PC-9 (cell line): ENCODE measurements at regions not wholly inside any gene's neighbourhood (a gene's known extent, or its start where the extent isn't known, plus 50 kb on each side); places are given as distances from the start of the nearest gene placed in this dataset.
A peak's percentile ranks its signal among the peaks of the same experiment; 100 is the strongest.

Experiments
- BruUV-seq: library from RNA; stranded (reverse); fragments of 400-500 nt; replicated peaks from 2 replicates; lab custom pipeline; 2021; lab: Mats Ljungman, UMichigan
- CTCF ChIA-PET: fragments of 300-600 bp; sonication (Branson Sonifier 250); formaldehyde crosslinking; loops from one replicate; lab custom pipeline; 2022; ENCODE audit warnings: antibody characterized with exemption; lab: Charles Lee
- POLR2A ChIA-PET: fragments of 300-600 bp; sonication (Branson Sonifier 250); formaldehyde crosslinking; loops from one replicate; lab custom pipeline; 2022; ENCODE audit warnings: antibody characterized with exemption; ENCODE audit not compliant: unreplicated experiment; lab: Charles Lee
- DNase-seq, 2 experiments: peaks; one replicate each; pipeline versions ENCODE4 v3.0.0 to v3.0.0-alpha.2; 2015 to 2022; ENCODE audit warnings: mixed read lengths in 1 of 2
- H2AFZ ChIP-seq: fragments of 200-600 bp; sonication (generic); 2 replicates; pipeline ENCODE4 v1.8.1; 2017; ENCODE audit warnings: antibody characterized with exemption
- H3F3A ChIP-seq: fragments of 200-600 bp; sonication (generic); 2 replicates; pipeline ENCODE4 v1.8.1; 2017; ENCODE audit warnings: antibody characterized with exemption, mild to moderate bottlenecking, low read depth; ENCODE audit not compliant: insufficient read depth
- H3K27ac ChIP-seq: fragments of 200-600 bp; sonication (generic); 2 replicates; pipeline ENCODE4 v1.6.1; 2016; ENCODE audit warnings: mixed run types
- H3K27me3 ChIP-seq: fragments of 200-600 bp; sonication (generic); 2 replicates; pipeline ENCODE4 v1.6.1; 2016; ENCODE audit warnings: low read depth, mixed run types; ENCODE audit not compliant: insufficient read depth
- H3K36me3 ChIP-seq: fragments of 200-600 bp; sonication (generic); 2 replicates; pipeline ENCODE4 v1.6.1; 2016; ENCODE audit warnings: low read depth, mixed run types
- H3K4me1 ChIP-seq: fragments of 200-600 bp; sonication (generic); replicated peaks from 2 replicates; pipeline ENCODE4 v1.6.1; 2016; ENCODE audit warnings: mixed run types; ENCODE audit not compliant: insufficient read depth
- H3K4me2 ChIP-seq: fragments of 200-600 bp; sonication (generic); 2 replicates; pipeline ENCODE4 v1.6.1; 2017; ENCODE audit warnings: mixed run types
- H3K4me3 ChIP-seq: fragments of 200-600 bp; sonication (generic); 2 replicates; pipeline ENCODE4 v1.6.1; 2016; ENCODE audit warnings: mixed run types
- H3K79me2 ChIP-seq: fragments of 200-600 bp; sonication (generic); 2 replicates; pipeline ENCODE4 v1.6.1; 2017; ENCODE audit warnings: low read depth, mixed run types
- H3K9me2 ChIP-seq: fragments of 200-600 bp; sonication (generic); 2 replicates; pipeline ENCODE4 v1.8.1; 2017; ENCODE audit warnings: mild to moderate bottlenecking; ENCODE audit not compliant: insufficient read depth
- H3K9me3 ChIP-seq: fragments of 200-600 bp; sonication (generic); 2 replicates; pipeline ENCODE4 v1.8.1; 2016; ENCODE audit warnings: low read depth; ENCODE audit not compliant: insufficient read depth
- H4K20me1 ChIP-seq: fragments of 200-600 bp; sonication (generic); 2 replicates; pipeline ENCODE4 v1.8.1; 2017; ENCODE audit not compliant: insufficient read depth
- EZH2 ChIP-seq: fragments of 200-600 bp; sonication (generic); IDR thresholded peaks from 2 replicates; pipeline ENCODE4 v1.8.0; 2017; ENCODE audit warnings: antibody characterized with exemption, low read depth
- intact Hi-C: fragments of 100-400 bp; cut with micrococcal nuclease; formaldehyde crosslinking; loops from one replicate; pipeline ENCODE4 v1.10.0; 2022; ENCODE audit not compliant: unreplicated experiment
- TF ChIP-seq, protein P1 (sequence below): fragments of 200-600 bp; sonication (generic); conservative IDR thresholded peaks from 2 replicates; pipeline ENCODE4 v1.6.1; 2017; ENCODE audit warnings: mixed run types, antibody characterized with exemption, mild to moderate bottlenecking, moderate library complexity

- no peak overlapping the region for H3K4me3 ChIP-seq
- no TSS peak for BruUV-seq
- H3K27ac ChIP-seq, result no peak overlapping the region
- H3K9me2 ChIP-seq, result no peaks in the 10 kb centered on the region
- H4K20me1 ChIP-seq, result no peaks in the 10 kb centered on the region
- no peaks in the 10 kb centered on the region for H3K27me3 ChIP-seq
- no peak for TF ChIP-seq EZH2
- TF ChIP-seq, protein P1, sequence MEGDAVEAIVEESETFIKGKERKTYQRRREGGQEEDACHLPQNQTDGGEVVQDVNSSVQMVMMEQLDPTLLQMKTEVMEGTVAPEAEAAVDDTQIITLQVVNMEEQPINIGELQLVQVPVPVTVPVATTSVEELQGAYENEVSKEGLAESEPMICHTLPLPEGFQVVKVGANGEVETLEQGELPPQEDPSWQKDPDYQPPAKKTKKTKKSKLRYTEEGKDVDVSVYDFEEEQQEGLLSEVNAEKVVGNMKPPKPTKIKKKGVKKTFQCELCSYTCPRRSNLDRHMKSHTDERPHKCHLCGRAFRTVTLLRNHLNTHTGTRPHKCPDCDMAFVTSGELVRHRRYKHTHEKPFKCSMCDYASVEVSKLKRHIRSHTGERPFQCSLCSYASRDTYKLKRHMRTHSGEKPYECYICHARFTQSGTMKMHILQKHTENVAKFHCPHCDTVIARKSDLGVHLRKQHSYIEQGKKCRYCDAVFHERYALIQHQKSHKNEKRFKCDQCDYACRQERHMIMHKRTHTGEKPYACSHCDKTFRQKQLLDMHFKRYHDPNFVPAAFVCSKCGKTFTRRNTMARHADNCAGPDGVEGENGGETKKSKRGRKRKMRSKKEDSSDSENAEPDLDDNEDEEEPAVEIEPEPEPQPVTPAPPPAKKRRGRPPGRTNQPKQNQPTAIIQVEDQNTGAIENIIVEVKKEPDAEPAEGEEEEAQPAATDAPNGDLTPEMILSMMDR, result no peak
- H3K36me3 ChIP-seq, result no peaks in the 10 kb centered on the region
- H3K4me2 ChIP-seq, result no peak overlapping the region
- H3F3A ChIP-seq, result peaks cover 17% of the 10 kb centered on the region
- CTCF ChIA-PET, result no interaction called here
- intact Hi-C loops, result no loop called here
- POLR2A ChIA-PET, result interaction anchor here (0.6 kb wide), 1 partner anchor 1370 kb away, joined by 8 read pairs; no protein-coding TSS in a partner anchor
- H3K9me3 ChIP-seq, result no peaks in the 10 kb centered on the region
- H2AFZ ChIP-seq, result no peak overlapping the region
- DNase-seq, result no peak
- H3K4me1 ChIP-seq, result peaks cover 19% of the 10 kb centered on the region
- no peaks in the 10 kb centered on the region for H3K79me2 ChIP-seq
These were observed 110.9 kb upstream of the CCDC196 start for GRCh38 chr14:66375046-66375964.

DNA sequence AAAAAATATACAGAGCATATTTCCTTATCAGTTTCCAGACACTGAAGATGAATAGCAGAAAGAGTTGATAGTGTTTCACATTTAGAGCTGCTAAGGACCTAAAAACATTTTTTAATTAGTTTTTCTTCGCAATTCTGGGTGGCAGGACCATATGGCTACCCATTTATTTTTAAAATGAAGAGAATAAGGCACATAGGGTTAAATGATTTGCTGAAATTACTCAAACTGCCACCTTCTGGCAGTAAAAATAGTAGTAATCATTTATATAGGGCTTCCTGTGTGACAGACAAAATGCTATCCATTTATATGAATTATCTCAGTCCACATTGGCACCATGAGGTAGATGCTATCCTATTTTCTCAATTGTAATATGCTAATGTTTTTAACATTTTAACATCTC lies 108.6 kb upstream of the CCDC196 start:
- Histone ChIP-seq H3K27me3 (no peaks in the 10 kb centered on the region), H3K36me3 (no peaks in the 10 kb centered on the region), H3K9me3 (no peaks in the 10 kb centered on the region), H2AFZ (no peak overlapping the region), H3K79me2 (no peaks in the 10 kb centered on the region), H3F3A (peaks cover 17% of the 10 kb centered on the region), H3K9me2 (no peaks in the 10 kb centered on the region), H4K20me1 (no peaks in the 10 kb centered on the region), H3K4me1 (peaks cover 19% of the 10 kb centered on the region), H3K4me2 (no peak overlapping the region), H3K27ac (no peak overlapping the region), H3K4me3 (no peak overlapping the region)
- intact Hi-C loops, result no loop called here
- no peak for DNase-seq
- no peak for TF ChIP-seq EZH2
- TF ChIP-seq, protein P1, result no peak
- ChIA-PET POLR2A (no interaction called here), CTCF (no interaction called here)
- BruUV-seq, result no TSS peak

DNA sequence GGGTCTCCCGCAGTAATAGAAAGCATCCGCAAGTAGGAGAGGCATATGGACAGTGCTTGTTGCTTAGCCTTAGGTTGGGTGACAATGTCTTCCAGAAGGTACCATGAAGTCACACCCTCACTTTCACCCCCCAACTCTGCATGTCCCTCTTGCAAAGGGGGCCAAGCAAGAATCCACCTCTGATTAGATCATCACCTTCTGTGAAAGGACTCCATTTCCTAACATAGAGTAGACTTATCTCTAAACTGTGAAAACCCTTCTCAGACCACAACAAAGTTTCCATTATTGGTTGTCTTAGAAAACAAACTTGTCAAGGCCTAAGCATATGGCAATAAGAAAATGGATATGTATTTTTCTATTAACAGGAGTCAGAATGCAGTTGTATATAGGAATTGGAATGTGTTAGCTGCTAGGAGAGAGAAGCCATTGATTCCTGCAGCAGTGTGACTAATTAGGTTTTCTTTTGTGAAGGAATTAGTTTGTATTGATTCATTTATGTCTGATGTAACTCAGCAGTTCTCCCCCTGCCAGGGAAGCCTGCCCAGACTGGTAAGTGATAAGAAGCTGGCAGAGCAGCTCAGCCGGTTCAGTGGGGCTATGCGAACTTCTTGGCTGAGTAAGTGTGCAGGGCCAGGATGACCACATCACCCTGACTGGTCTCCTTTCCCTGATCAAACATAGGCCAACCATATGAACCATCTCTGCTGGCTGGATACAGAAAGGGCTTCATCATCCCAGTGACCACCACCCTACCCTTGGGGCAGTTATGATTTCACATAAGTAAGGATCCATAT lies 107.3 kb upstream of the CCDC196 start:
- intact Hi-C loops, result no loop called here
- BruUV-seq, result no TSS peak
- Histone ChIP-seq H3K36me3 (no peaks in the 10 kb centered on the region), H3K4me2 (peak overlapping the region; percentile 13), H3K4me3 (no peak overlapping the region), H3K79me2 (no peaks in the 10 kb centered on the region), H3K4me1 (peaks cover 19% of the 10 kb centered on the region), H3K9me2 (no peaks in the 10 kb centered on the region), H3F3A (peaks cover 17% of the 10 kb centered on the region), H3K9me3 (no peaks in the 10 kb centered on the region), H4K20me1 (no peaks in the 10 kb centered on the region), H2AFZ (no peak overlapping the region), H3K27ac (peak overlapping the region; percentile 74), H3K27me3 (no peaks in the 10 kb centered on the region)
- POLR2A ChIA-PET, result no interaction called here
- CTCF ChIA-PET, result interaction anchor here (0.6 kb wide), 1 partner anchor 24 kb away, joined by 3 read pairs; no protein-coding TSS in a partner anchor
- TF ChIP-seq EZH2, result no peak
- TF ChIP-seq, protein P1, result no peak
- peak; percentile 69 to 98 for DNase-seq
